A673 (cell line): ENCODE measurements at regions not wholly inside any gene's neighbourhood (a gene's known extent, or its start where the extent isn't known, plus 50 kb on each side); places are given as distances from the start of the nearest gene placed in this dataset.

ENCODE experiments used
- EZH2 ChIP-seq: fragments of 200-600 bp; sonication (generic); IDR thresholded peaks from 2 replicates; pipeline ENCODE4 v1.6.1; 2017; ENCODE audit warnings: borderline replicate concordance, low read depth, mild to moderate bottlenecking, mixed read lengths, antibody characterized with exemption, low read length; ENCODE audit not compliant: poor library complexity, severe bottlenecking
- TF ChIP-seq, protein P1 (sequence below): fragments of 300-800, 200-600 bp; sonication (generic); conservative IDR thresholded peaks from 2 replicates; pipeline ENCODE4 v1.5.1; 2017; ENCODE audit warnings: low read depth, mild to moderate bottlenecking, antibody characterized with exemption, low read length, moderate library complexity, mixed read lengths

GRCh38 chrX:5314148-5314547 lies 914.5 kb downstream of the NLGN4X start:
- TF ChIP-seq, protein P1, sequence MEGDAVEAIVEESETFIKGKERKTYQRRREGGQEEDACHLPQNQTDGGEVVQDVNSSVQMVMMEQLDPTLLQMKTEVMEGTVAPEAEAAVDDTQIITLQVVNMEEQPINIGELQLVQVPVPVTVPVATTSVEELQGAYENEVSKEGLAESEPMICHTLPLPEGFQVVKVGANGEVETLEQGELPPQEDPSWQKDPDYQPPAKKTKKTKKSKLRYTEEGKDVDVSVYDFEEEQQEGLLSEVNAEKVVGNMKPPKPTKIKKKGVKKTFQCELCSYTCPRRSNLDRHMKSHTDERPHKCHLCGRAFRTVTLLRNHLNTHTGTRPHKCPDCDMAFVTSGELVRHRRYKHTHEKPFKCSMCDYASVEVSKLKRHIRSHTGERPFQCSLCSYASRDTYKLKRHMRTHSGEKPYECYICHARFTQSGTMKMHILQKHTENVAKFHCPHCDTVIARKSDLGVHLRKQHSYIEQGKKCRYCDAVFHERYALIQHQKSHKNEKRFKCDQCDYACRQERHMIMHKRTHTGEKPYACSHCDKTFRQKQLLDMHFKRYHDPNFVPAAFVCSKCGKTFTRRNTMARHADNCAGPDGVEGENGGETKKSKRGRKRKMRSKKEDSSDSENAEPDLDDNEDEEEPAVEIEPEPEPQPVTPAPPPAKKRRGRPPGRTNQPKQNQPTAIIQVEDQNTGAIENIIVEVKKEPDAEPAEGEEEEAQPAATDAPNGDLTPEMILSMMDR = no peak
- no peak for TF ChIP-seq EZH2
